ENCODE measurements at regions not wholly inside any gene's neighbourhood (a gene's known extent, or its start where the extent isn't known, plus 50 kb on each side); places are given as distances from the start of the nearest gene placed in this dataset.
A peak's percentile ranks its signal among the peaks of the same experiment; 100 is the strongest.

- H3K4me1 ChIP-seq (ENCODE audit: control insufficient read depth, insufficient read depth, low read length), result no peaks in the 10 kb centered on the region
- intact Hi-C loops (cut with DNase I), result loop anchor here in 1 of 4 donors (10.0 kb wide), 1 partner anchor 196 kb away; no protein-coding TSS in a partner anchor
- ATAC-seq (no peak), DNase-seq (no peak)
- H3K9me3 ChIP-seq (ENCODE audit: control insufficient read depth, low read length), result no peaks in the 10 kb centered on the region
- H3K27ac ChIP-seq (ENCODE audit: low read length), result no peak overlapping the region
- 89% methylated on average over 3 of the region's 3 CpGs for WGBS
- H3K4me3 ChIP-seq (ENCODE audit: low read length), result no peak overlapping the region
- H3K27me3 ChIP-seq (ENCODE audit: control insufficient read depth, insufficient read depth), result no peaks in the 10 kb centered on the region
These were observed 87.5 kb upstream of the TOP1 start for GRCh38 chr20:40941133-40941610.

GRCh38 chr20:40942006-40942405 is 86.6 kb upstream of the TOP1 start:
- Histone ChIP-seq H3K4me3 (ENCODE audit: low read length) (no peak overlapping the region), H3K27me3 (ENCODE audit: control insufficient read depth, insufficient read depth) (no peaks in the 10 kb centered on the region), H3K4me1 (ENCODE audit: control insufficient read depth, insufficient read depth, low read length) (no peaks in the 10 kb centered on the region), H3K9me3 (ENCODE audit: control insufficient read depth, low read length) (no peaks in the 10 kb centered on the region), H3K27ac (ENCODE audit: low read length) (no peak overlapping the region)
- no peak for ATAC-seq
- no peak for DNase-seq
- intact Hi-C loops (cut with DNase I), result loop anchor here in 1 of 4 donors (10.0 kb wide), 1 partner anchor 197 kb away; no protein-coding TSS in a partner anchor
- 76% methylated on average over 4 of the region's 4 CpGs for WGBS

GRCh38 chr20:40942775-40943174 is 85.8 kb upstream of the TOP1 start:
- Histone ChIP-seq H3K4me1 (ENCODE audit: control insufficient read depth, insufficient read depth, low read length) (no peaks in the 10 kb centered on the region), H3K27ac (ENCODE audit: low read length) (no peak overlapping the region), H3K9me3 (ENCODE audit: control insufficient read depth, low read length) (no peaks in the 10 kb centered on the region), H3K27me3 (ENCODE audit: control insufficient read depth, insufficient read depth) (no peaks in the 10 kb centered on the region), H3K4me3 (ENCODE audit: low read length) (no peak overlapping the region)
- ATAC-seq (no peak), DNase-seq (no peak)
- WGBS, result 92% methylated on average over 6 of the region's 6 CpGs
- intact Hi-C loops (cut with DNase I), result loop anchor here in 1 of 4 donors (10.0 kb wide), 1 partner anchor 198 kb away; no protein-coding TSS in a partner anchor

GRCh38 chr20:40943591-40943990 is 85.0 kb upstream of the TOP1 start:
- intact Hi-C loops (cut with DNase I), result loop anchor here in 1 of 4 donors (10.0 kb wide), 1 partner anchor 199 kb away; no protein-coding TSS in a partner anchor
- 62% methylated on average over 2 of the region's 2 CpGs for WGBS

GRCh38 chr20:40945189-40945588 is 83.4 kb upstream of the TOP1 start:
- DNase-seq, result no peak
- no peak overlapping the region for H3K4me3 ChIP-seq (ENCODE audit: low read length)
- H3K4me1 ChIP-seq (ENCODE audit: control insufficient read depth, insufficient read depth, low read length), result no peaks in the 10 kb centered on the region
- no peak overlapping the region for H3K27ac ChIP-seq (ENCODE audit: low read length)
- no peak for ATAC-seq
- H3K9me3 ChIP-seq (ENCODE audit: control insufficient read depth, low read length), result no peaks in the 10 kb centered on the region
- 82% methylated on average over 5 of the region's 5 CpGs for WGBS
- H3K27me3 ChIP-seq (ENCODE audit: control insufficient read depth, insufficient read depth), result no peaks in the 10 kb centered on the region
- intact Hi-C loops (cut with DNase I), result loop anchor here in 1 of 4 donors (5.0 to 10.0 kb wide), 2 partner anchors 200 to 1833 kb away; no protein-coding TSS in a partner anchor

More at GRCh38 chr20:40943591-40943990, 85.0 kb upstream of the TOP1 start:
- no peaks in the 10 kb centered on the region for H3K27me3 ChIP-seq (ENCODE audit: control insufficient read depth, insufficient read depth)
- no peak for ATAC-seq
- no peaks in the 10 kb centered on the region for H3K9me3 ChIP-seq (ENCODE audit: control insufficient read depth, low read length)
- H3K4me1 ChIP-seq (ENCODE audit: control insufficient read depth, insufficient read depth, low read length), result no peaks in the 10 kb centered on the region
- no peak overlapping the region for H3K4me3 ChIP-seq (ENCODE audit: low read length)
- H3K27ac ChIP-seq (ENCODE audit: low read length), result no peak overlapping the region
- DNase-seq, result no peak

- no peaks in the 10 kb centered on the region for H3K27me3 ChIP-seq (ENCODE audit: control insufficient read depth, insufficient read depth)
- no peaks in the 10 kb centered on the region for H3K9me3 ChIP-seq (ENCODE audit: control insufficient read depth, low read length)
- whole genome bisulfite sequencing, result 61% methylated on average over 12 of the region's 12 CpGs
- intact Hi-C loops (cut with DNase I), result loop anchor here in 1 of 4 donors (5.0 to 10.0 kb wide), 2 partner anchors 201 to 1834 kb away; no protein-coding TSS in a partner anchor
- H3K4me3 ChIP-seq (ENCODE audit: low read length), result no peak overlapping the region
- ATAC-seq, result peak; percentile 90
- peak; percentile 57 to 78 (median 72) for DNase-seq
- no peak overlapping the region for H3K27ac ChIP-seq (ENCODE audit: low read length)
- H3K4me1 ChIP-seq (ENCODE audit: control insufficient read depth, insufficient read depth, low read length), result no peaks in the 10 kb centered on the region
These were observed 82.7 kb upstream of the TOP1 start for GRCh38 chr20:40945754-40946450.

- WGBS, result 90% methylated on average over 11 of the region's 11 CpGs
- DNase-seq (no peak), ATAC-seq (no peak)
- Histone ChIP-seq H3K9me3 (ENCODE audit: control insufficient read depth, low read length) (no peaks in the 10 kb centered on the region), H3K27ac (ENCODE audit: low read length) (no peak overlapping the region), H3K27me3 (ENCODE audit: control insufficient read depth, insufficient read depth) (no peaks in the 10 kb centered on the region), H3K4me3 (ENCODE audit: low read length) (no peak overlapping the region), H3K4me1 (ENCODE audit: control insufficient read depth, insufficient read depth, low read length) (no peaks in the 10 kb centered on the region)
- intact Hi-C loops (cut with DNase I), result loop anchor here in 1 of 4 donors (5.0 to 10.0 kb wide), 2 partner anchors 202 to 1834 kb away; no protein-coding TSS in a partner anchor
These were observed 82.2 kb upstream of the TOP1 start for GRCh38 chr20:40946451-40946850.

- ATAC-seq (no peak), DNase-seq (no peak)
- intact Hi-C loops (cut with DNase I), result loop anchor here in 1 of 4 donors (5.0 to 10.0 kb wide), 2 partner anchors 204 to 1836 kb away; no protein-coding TSS in a partner anchor
- no peak overlapping the region for H3K4me3 ChIP-seq (ENCODE audit: low read length)
- WGBS, result 82% methylated on average over 8 of the region's 8 CpGs
- no peaks in the 10 kb centered on the region for H3K9me3 ChIP-seq (ENCODE audit: control insufficient read depth, low read length)
- no peak overlapping the region for H3K27ac ChIP-seq (ENCODE audit: low read length)
- no peaks in the 10 kb centered on the region for H3K27me3 ChIP-seq (ENCODE audit: control insufficient read depth, insufficient read depth)
- H3K4me1 ChIP-seq (ENCODE audit: control insufficient read depth, insufficient read depth, low read length), result no peaks in the 10 kb centered on the region
These were observed 80.0 kb upstream of the TOP1 start for GRCh38 chr20:40948465-40949267.

- DNase-seq, result no peak
- Histone ChIP-seq H3K27me3 (ENCODE audit: control insufficient read depth, insufficient read depth) (no peaks in the 10 kb centered on the region), H3K27ac (ENCODE audit: low read length) (no peak overlapping the region), H3K4me1 (ENCODE audit: control insufficient read depth, insufficient read depth, low read length) (no peaks in the 10 kb centered on the region), H3K9me3 (ENCODE audit: control insufficient read depth, low read length) (no peaks in the 10 kb centered on the region), H3K4me3 (ENCODE audit: low read length) (no peak overlapping the region)
- intact Hi-C loops (cut with DNase I), result loop anchor here in 1 of 4 donors (5.0 to 10.0 kb wide), 2 partner anchors 205 to 1837 kb away; no protein-coding TSS in a partner anchor
- 87% methylated on average over 2 of the region's 2 CpGs for WGBS
- no peak for ATAC-seq
These were observed 79.3 kb upstream of the TOP1 start for GRCh38 chr20:40949346-40949745.

- Histone ChIP-seq H3K27me3 (ENCODE audit: control insufficient read depth, insufficient read depth) (no peaks in the 10 kb centered on the region), H3K27ac (ENCODE audit: low read length) (no peak overlapping the region), H3K4me3 (ENCODE audit: low read length) (no peak overlapping the region), H3K9me3 (ENCODE audit: control insufficient read depth, low read length) (no peaks in the 10 kb centered on the region), H3K4me1 (ENCODE audit: control insufficient read depth, insufficient read depth, low read length) (no peaks in the 10 kb centered on the region)
- intact Hi-C loops (cut with DNase I), result loop anchor here in 1 of 4 donors (10.0 kb wide), 1 partner anchor 207 kb away; no protein-coding TSS in a partner anchor
- WGBS, result 54% methylated on average over 9 of the region's 9 CpGs
- no peak for ATAC-seq
- no peak for DNase-seq
These were observed 76.5 kb upstream of the TOP1 start for GRCh38 chr20:40952136-40952535.
